GM12873 (cell line): ENCODE measurements at regions not wholly inside any gene's neighbourhood (a gene's known extent, or its start where the extent isn't known, plus 50 kb on each side); places are given as distances from the start of the nearest gene placed in this dataset.

Source experiments
- TF ChIP-seq, protein P1 (sequence below): IDR thresholded peaks from 2 replicates; pipeline ENCODE4 v1.5.1; 2012; ENCODE audit warnings: low read depth, mild to moderate bottlenecking, moderate library complexity, low read length, control low read depth; ENCODE audit not compliant: insufficient read depth; ENCODE audit errors: missing control alignments

DNA sequence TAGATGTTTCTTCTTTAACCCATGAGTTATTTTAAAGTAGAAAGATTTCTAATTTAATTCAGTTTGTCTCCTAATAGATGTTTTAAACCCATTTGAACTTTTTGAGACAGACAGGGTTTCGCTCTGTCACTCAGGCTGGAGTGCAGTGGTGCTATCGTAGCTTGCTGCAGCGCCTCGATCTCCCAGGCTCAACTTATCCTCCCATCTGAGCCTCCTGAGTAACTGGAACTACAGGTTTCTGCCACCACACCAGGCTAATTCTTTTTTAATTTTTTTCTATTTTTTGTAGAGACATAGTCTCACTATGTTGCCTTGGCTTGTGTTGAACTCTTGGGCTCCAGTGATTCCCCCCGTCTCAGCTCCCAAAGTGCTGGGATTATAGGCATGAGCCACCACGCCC, 53.0 kb upstream of the RAB18 start:
- TF ChIP-seq, protein P1, sequence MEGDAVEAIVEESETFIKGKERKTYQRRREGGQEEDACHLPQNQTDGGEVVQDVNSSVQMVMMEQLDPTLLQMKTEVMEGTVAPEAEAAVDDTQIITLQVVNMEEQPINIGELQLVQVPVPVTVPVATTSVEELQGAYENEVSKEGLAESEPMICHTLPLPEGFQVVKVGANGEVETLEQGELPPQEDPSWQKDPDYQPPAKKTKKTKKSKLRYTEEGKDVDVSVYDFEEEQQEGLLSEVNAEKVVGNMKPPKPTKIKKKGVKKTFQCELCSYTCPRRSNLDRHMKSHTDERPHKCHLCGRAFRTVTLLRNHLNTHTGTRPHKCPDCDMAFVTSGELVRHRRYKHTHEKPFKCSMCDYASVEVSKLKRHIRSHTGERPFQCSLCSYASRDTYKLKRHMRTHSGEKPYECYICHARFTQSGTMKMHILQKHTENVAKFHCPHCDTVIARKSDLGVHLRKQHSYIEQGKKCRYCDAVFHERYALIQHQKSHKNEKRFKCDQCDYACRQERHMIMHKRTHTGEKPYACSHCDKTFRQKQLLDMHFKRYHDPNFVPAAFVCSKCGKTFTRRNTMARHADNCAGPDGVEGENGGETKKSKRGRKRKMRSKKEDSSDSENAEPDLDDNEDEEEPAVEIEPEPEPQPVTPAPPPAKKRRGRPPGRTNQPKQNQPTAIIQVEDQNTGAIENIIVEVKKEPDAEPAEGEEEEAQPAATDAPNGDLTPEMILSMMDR: no peak

DNA sequence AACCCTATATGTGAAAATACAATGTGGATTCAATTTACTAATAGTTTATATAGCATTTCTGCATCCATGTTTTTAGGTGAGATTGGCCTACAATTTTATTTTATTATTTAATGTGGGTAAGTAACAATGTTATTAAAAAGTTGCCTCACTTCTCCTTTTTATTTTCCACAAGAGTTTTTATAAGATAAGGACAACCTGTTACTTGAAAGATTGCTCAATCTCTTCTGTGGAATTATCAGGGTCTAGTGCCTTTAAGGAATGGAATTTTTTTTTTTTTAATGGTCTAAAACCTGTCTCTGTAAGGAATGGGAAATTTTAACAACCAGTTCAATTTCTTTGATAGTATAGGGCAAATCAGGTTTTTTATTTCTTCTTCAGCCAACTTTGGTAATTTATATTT, 53.9 kb upstream of the RAB18 start:
- TF ChIP-seq, protein P1: no peak

DNA sequence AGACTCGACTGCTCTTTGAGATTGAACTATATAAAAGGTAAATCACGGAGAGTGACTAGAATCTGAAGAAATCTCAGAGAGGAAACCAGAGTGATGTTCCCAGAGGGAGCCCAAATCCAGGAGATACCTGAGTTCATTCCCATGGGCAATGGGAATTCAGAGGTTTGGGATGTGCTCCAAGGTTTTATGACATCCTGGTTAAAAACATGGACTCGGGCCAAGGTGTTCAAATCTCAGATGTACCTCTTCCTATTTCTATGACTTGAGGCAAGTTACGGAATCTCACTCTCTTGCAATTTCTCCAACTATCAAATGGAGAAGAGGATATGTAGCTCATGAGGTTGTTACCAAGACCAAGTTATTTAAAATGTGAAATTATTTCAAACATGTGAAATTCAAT, 54.5 kb upstream of the RAB18 start:
- TF ChIP-seq, protein P1: no peak

DNA sequence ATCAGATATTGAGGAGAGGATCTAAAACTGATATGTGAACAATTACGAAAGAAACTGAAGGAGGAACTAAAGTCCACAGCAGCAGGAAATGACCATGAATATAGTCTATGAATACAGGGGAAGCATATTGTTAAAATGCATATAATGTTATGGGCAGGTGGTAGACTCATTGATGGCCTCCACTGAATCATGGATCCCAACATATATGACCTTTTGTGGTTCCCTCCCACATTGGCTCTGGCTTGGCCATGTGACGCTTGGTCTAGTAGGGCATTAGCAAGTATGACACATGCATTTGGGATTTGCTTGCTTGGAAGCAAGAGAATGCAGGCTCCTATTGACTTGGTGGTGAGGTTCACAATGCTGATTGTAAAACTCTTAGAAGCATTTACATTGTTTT, 55.2 kb upstream of the RAB18 start:
- TF ChIP-seq, protein P1: no peak

DNA sequence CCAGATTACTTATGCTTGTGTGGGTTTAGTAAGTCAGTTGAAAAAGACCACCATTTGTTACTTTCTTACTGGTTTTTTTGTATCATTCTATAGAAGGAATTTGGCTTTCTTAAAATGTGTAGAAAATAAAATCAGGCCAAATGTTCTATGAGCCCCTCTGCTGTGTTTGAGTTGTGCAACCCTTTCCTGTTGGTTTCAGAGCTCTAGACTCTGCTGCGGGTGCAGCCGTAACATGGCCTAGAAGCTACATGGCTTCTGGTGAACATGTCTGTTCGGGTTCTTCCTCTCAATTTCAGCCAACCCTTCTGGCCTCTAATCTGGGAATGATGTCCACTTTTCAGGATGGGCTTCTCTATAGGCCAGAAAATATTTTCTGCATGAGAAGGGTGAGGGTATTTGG, 56.6 kb upstream of the RAB18 start:
- TF ChIP-seq, protein P1: no peak

DNA sequence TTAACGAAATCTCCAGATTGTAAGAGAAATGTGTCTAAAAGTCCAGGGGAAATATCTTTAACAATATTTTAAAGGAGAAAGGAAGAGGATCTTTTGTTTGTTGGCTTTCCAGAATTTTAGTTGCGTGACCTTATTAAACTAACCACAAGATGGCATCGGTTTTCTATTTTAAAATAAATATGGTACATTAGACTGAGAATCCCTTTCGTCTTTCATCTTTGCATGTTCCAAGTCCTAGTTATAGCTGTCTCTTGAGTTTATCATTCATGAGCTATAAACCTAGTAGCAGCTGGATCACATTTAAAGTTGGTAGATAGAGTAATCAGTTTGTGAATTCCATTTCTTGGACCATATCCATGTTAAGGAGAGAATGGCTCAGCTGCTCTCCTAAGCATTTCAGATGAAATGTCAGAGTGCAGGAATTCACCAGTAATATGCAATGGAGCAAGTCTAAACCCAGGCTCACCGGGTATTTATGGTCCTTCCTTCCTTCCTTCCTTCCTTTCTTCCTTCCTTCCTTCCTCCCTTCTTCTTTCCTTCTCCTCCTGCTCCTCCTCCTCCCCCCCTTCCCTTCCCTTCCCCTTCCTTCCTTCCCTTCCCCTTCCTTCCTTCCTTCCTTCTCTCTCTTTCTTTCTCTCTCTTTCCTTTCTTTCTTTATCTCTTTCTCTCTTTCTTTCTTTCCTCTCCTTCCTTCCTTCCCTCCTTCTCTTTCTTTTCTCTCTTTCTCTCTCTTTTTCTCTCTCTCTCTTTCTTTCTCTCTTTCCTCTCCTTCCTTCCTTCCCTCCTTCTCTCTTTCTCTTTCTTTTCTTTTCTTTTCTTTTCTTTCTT, 57.8 kb upstream of the RAB18 start:
- TF ChIP-seq, protein P1: peak; percentile 30

DNA sequence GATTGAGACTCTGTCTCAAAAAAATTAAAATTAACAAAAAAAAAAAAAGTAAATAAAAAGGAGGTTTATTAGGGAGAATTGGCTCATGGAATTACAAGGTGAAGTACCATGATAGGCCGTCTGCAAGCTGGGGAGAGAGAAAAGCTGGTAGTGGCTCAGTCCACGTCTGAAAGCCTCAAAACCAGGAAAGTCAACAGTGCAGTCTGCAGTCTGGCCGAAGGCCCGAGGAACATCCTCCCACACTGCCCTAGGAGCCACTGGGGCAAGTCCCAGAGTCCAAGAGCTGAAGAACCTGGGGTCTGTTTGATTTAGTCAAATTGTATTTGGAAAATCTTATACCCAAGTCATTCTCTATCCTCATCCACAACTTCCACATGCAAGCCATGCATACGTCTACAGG, 59.0 kb upstream of the RAB18 start:
- TF ChIP-seq, protein P1: no peak

DNA sequence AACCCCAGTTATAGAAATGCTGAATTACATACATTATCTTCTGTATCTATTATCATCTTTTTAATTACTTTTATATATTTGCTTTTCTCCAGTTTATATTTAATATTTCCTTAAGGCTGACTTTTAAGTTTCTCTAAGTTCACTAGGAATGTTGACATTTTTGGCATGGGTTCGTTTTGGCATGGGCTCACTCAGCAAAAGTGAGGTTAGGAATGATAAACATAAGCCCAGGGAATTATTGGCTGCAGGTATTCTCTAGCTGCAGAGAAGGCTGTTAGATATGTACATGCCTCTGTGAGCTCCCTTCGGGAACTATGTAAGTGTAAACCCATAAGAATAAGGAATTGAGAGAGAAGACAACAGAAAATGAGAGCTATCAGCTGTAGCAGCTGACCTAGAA, 63.6 kb upstream of the RAB18 start:
- TF ChIP-seq, protein P1: no peak
